Mucosa of descending colon (tissue), 3 donors: ENCODE measurements at regions not wholly inside any gene's neighbourhood (a gene's known extent, or its start where the extent isn't known, plus 50 kb on each side); places are given as distances from the start of the nearest gene placed in this dataset.

ENCODE experiments used
- ATAC-seq: fragments of 200-7000 bp; cut with Tn5 transposase; one replicate; pipeline ENCODE4 v1.9.1; 2020; ENCODE audit warnings: mild to moderate bottlenecking, moderate library complexity
- DNase-seq, 3 donors: peaks; one replicate each; pipeline ENCODE4 v3.0.0-alpha.2; 2020
- H3K36me3 ChIP-seq: fragments of 200-600 bp; one replicate; pipeline ENCODE4 v1.8.0; 2021; ENCODE audit warnings: low read depth, mild to moderate bottlenecking
- H3K4me1 ChIP-seq: fragments of 200-600 bp; one replicate; pipeline ENCODE4 v1.8.0; 2021; ENCODE audit warnings: low read depth, mild to moderate bottlenecking
- H3K4me3 ChIP-seq: fragments of 200-600 bp; one replicate; pipeline ENCODE4 v1.8.0; 2021; ENCODE audit warnings: mild to moderate bottlenecking
- H3K9me3 ChIP-seq: fragments of 200-600 bp; one replicate; pipeline ENCODE4 v1.8.0; 2021; ENCODE audit warnings: mild to moderate bottlenecking
- CTCF ChIP-seq: fragments of 200-600 bp; IDR thresholded peaks from one replicate; pipeline ENCODE4 v1.8.0; 2022; ENCODE audit warnings: antibody characterized with exemption, mild to moderate bottlenecking
- intact Hi-C, 2 donors: fragments of 100-400 bp; cut with DNase I in 1 of 2; cut with micrococcal nuclease in 1 of 2; formaldehyde crosslinking; loops; one replicate each; pipeline versions ENCODE4 v1.11.0 to v1.11.1; 2022; cut with DNase I, micrococcal nuclease
- donor health status: DM: no; HTN: no; CAD: no; lungs with moderate emphysema.
- donor health status: DM: no; HTN: no; CAD: no.
- donor health status: DM: no; HTN: yes; CAD: no.

GRCh38 chr6:144585217-144585814 lies 300.2 kb downstream of the UTRN start:
- TF ChIP-seq CTCF, result peak; percentile 52
- no peaks in the 10 kb centered on the region for H3K36me3 ChIP-seq
- H3K4me3 ChIP-seq, result no peak overlapping the region
- peak in 1 of 3 donors; percentile 50 for DNase-seq
- intact Hi-C loops, result loop anchor here in 1 of 2 donors (10.0 kb wide), 1 partner anchor 629 kb away; no protein-coding TSS in a partner anchor
- H3K4me1 ChIP-seq, result peaks cover 6% of the 10 kb centered on the region
- ATAC-seq, result peak; percentile 43
- H3K9me3 ChIP-seq, result no peaks in the 10 kb centered on the region

DNA sequence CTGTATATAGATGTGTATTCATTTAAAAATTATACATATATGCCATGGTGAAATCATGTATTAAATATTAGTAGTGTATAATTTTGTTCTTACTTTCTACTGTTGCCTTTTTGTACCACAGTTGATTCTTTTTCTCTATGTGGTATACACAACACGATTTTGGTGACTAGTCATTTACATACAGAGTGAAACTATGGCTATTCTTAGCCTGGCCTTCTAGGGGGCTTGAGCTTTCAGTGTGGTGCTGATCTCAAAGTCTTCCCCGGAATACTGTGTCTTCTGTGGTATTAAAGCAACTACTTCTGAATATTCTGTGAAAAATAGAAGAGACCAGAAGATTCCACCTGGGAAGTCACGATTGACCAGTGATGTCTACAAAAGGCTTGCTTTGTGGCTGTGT lies 301.9 kb downstream of the UTRN start:
- Histone ChIP-seq H3K4me1 (peaks cover 4% of the 10 kb centered on the region), H3K9me3 (no peaks in the 10 kb centered on the region), H3K4me3 (no peak overlapping the region), H3K36me3 (no peaks in the 10 kb centered on the region)
- intact Hi-C loops, result loop anchor here in 1 of 2 donors (10.0 kb wide), 1 partner anchor 628 kb away; no protein-coding TSS in a partner anchor
- ATAC-seq, result no peak
- no peak for DNase-seq
- no peak for TF ChIP-seq CTCF

DNA sequence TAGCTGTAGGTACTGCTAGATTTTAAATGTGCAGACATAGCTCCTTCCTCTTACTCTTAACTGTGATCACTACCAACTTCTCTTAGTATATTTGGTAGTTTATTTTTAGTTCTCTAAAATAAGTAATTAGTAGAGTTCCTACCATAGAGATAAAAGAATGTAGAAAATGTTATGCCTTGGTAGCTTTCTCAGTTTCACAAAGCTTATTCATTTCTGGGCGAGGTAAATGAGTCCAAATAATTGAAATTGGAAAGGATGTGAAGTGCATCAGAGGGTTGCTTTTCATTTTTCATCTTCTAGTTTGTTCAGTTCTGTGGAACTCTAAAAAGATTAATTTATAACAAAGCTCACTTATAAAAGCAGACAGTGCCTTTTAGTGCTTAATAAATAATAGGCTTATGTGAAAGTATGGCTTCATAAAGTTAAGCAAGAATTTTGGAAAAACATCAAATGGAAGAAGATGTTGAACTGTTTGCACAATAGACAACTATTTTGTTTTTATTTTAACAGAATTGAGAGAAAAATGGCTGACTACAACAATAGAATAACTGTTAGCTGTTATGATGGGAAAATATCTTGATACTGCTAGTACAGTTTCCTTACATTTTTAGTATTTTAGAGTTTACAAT lies 303.7 kb downstream of the UTRN start:
- Histone ChIP-seq H3K36me3 (no peaks in the 10 kb centered on the region), H3K9me3 (no peaks in the 10 kb centered on the region), H3K4me3 (no peak overlapping the region), H3K4me1 (no peaks in the 10 kb centered on the region)
- DNase-seq (no peak), ATAC-seq (no peak)
- no peak for TF ChIP-seq CTCF
- intact Hi-C loops, result loop anchor here in 1 of 2 donors (10.0 kb wide), 1 partner anchor 626 kb away; no protein-coding TSS in a partner anchor

DNA sequence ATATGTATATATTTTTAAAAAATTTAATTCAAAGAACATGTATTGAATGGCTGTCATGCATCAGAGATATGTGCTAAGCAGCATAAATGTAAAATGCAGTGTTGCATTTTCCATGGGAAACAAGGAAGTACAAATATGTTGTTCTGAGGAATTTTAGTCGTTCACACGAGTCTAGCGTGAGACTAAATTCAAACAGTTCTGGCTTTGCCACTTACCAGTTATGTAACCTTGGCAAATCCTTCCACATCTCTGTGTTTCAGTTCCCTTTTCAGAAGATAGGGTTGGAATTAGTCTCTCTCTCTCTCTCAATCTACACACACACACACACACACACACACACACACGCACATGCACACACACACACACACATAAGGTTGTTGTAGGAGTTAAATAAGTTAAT lies 305.4 kb downstream of the UTRN start:
- peak; percentile 14 for ATAC-seq
- no peaks in the 10 kb centered on the region for H3K36me3 ChIP-seq
- intact Hi-C loops, result no loop called here
- H3K4me1 ChIP-seq, result no peaks in the 10 kb centered on the region
- no peak overlapping the region for H3K4me3 ChIP-seq
- no peak for DNase-seq
- H3K9me3 ChIP-seq, result no peaks in the 10 kb centered on the region
- no peak for TF ChIP-seq CTCF

- Histone ChIP-seq H3K36me3 (no peaks in the 10 kb centered on the region), H3K4me3 (no peak overlapping the region), H3K4me1 (no peaks in the 10 kb centered on the region), H3K9me3 (no peaks in the 10 kb centered on the region)
- ATAC-seq (no peak), DNase-seq (no peak)
- TF ChIP-seq CTCF, result no peak
- intact Hi-C loops, result no loop called here
Observed at GRCh38 chr6:144593392-144593791, 308.3 kb downstream of the UTRN start.
